ENCODE measurements at regions not wholly inside any gene's neighbourhood (a gene's known extent, or its start where the extent isn't known, plus 50 kb on each side); places are given as distances from the start of the nearest gene placed in this dataset.

DNA sequence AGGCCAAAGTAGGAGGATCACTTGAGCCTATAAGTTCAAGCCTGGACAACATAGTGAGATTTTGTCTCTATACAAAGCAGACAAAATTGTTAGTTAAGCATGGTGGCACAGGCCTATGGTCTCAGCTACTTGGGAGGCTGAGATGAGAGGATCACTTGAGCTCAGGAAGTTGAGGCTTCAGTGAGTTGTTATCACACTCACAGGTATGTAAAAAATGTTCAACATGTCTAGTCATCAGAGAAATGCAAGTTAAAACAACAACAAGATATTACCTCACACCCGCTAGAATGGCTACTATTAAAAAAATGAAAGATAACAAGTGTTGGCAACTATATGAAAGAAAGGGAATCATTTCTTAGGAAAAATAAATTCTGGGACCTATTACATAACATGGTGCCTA lies 341.5 kb upstream of the ST8SIA4 start:
- Histone ChIP-seq H3K4me2 (ENCODE audit: insufficient read depth in 1 of 2, low read depth in 2 of 2, low read length in 2 of 2) (no peak overlapping the region), H3K18ac (ENCODE audit: extremely low read depth, low read length) (no peak overlapping the region), H3K56ac (replicated peaks; ENCODE audit: insufficient read length, low read depth, low read length) (no peak overlapping the region), H3K36me3 (ENCODE audit: control insufficient read depth in 2 of 4, insufficient read depth in 4 of 4, low read length in 3 of 4) (no peaks in the 10 kb centered on the region), H3K79me2 (ENCODE audit: control insufficient read depth in 1 of 2, insufficient read depth in 2 of 2, low read length in 2 of 2) (no peaks in the 10 kb centered on the region), H4K8ac (ENCODE audit: extremely low read depth, insufficient read depth, low read length) (no peak overlapping the region), H3K27me3 (replicated peaks in 1 of 4; ENCODE audit: control insufficient read depth in 3 of 4, extremely low read depth in 1 of 4, insufficient read depth in 3 of 4, low read length in 3 of 4) (no peaks in the 10 kb centered on the region), H3K4ac (replicated peaks; ENCODE audit: insufficient read length, low read depth, low read length) (no peak overlapping the region), H3K23ac (ENCODE audit: insufficient read length) (no peak overlapping the region), H2BK5ac (ENCODE audit: low read depth, low read length) (no peak overlapping the region), H3K9ac (replicated peaks in 1 of 4; ENCODE audit: extremely low read depth in 1 of 4, low read depth in 3 of 4, low read length in 3 of 4) (no peak overlapping the region), H3K4me1 (replicated peaks in 1 of 4; ENCODE audit: control insufficient read depth in 3 of 4, insufficient read depth in 4 of 4, low read length in 3 of 4) (no peaks in the 10 kb centered on the region), H4K5ac (ENCODE audit: insufficient read length, low read depth, low read length) (no peak overlapping the region), H3K14ac (ENCODE audit: insufficient read length) (no peak overlapping the region), H3K23me2 (ENCODE audit: low read depth, low read length) (no peaks in the 10 kb centered on the region), H3K27ac (ENCODE audit: low read depth, low read length) (no peak overlapping the region), H2BK120ac (replicated peaks; ENCODE audit: low read depth, low read length) (no peak overlapping the region), H2BK12ac (ENCODE audit: low read depth, low read length) (no peak overlapping the region), H4K91ac (replicated peaks; ENCODE audit: insufficient read length, low read length) (no peak overlapping the region), H3K9me3 (ENCODE audit: insufficient read depth in 2 of 2, low read depth in 1 of 2, low read length in 1 of 2) (no peaks in the 10 kb centered on the region), H2BK15ac (ENCODE audit: low read length) (no peak overlapping the region), H2AFZ (ENCODE audit: low read length) (no peak overlapping the region), H2BK20ac (ENCODE audit: low read length) (no peak overlapping the region), H3K4me3 (ENCODE audit: extremely low read depth in 1 of 4, insufficient read depth in 2 of 4, low read depth in 3 of 4, low read length in 4 of 4) (no peak overlapping the region), H3K79me1 (ENCODE audit: low read depth, low read length) (no peaks in the 10 kb centered on the region), H4K20me1 (replicated peaks in 1 of 2; ENCODE audit: control insufficient read depth in 1 of 2, insufficient read depth in 2 of 2, low read length in 2 of 2) (no peaks in the 10 kb centered on the region), H2AK5ac (ENCODE audit: low read depth, low read length) (no peak overlapping the region)
- WGBS, 2 experiments (ENCODE audit: extremely low coverage in 1 of 2, insufficient coverage in 1 of 2, insufficient read length in 1 of 2, insufficient replicate concordance in 2 of 2, low coverage in 1 of 2, low lambda C conversion rate in 2 of 2, missing lambda C conversion rate in 1 of 2), result 100% methylated on average over 1 of the region's 1 CpG; no CpG with 5 or more reads in 1 of the 2 experiments
- DNase-seq (ENCODE audit: low read depth in 1 of 2, low spot score in 2 of 2) (no peak), FAIRE-seq (no peak)
- CTCF ChIA-PET (ENCODE audit: partially characterized antibody), result no interaction called here
- POLR2A ChIA-PET (ENCODE audit: partially characterized antibody), result interaction anchor here (1.0 kb wide), 1 partner anchor 342 kb away, joined by 3 read pairs; no protein-coding TSS in a partner anchor
- TF ChIP-seq SAP30 (IDR thresholded peaks at IDR 0.05; ENCODE audit: insufficient read depth, insufficient replicate concordance, low read length) (no peak), HDAC2 (IDR thresholded peaks at IDR 0.05; ENCODE audit: borderline replicate concordance in 1 of 2, low read depth in 2 of 2, low read length in 2 of 2) (no peak), CBX8 (IDR thresholded peaks at IDR 0.05; ENCODE audit: borderline replicate concordance, low read depth, low read length) (no peak), TAF1 (IDR thresholded peaks at IDR 0.05; ENCODE audit: low read depth, low read length) (no peak), GTF2F1 (IDR thresholded peaks at IDR 0.05; ENCODE audit: borderline replicate concordance, low read depth, low read length) (no peak), BRCA1 (IDR thresholded peaks at IDR 0.05; ENCODE audit: low read depth, low read length) (no peak), MAFK (IDR thresholded peaks at IDR 0.05; ENCODE audit: low read depth, low read length) (no peak), POLR2AphosphoS5 (IDR thresholded peaks at IDR 0.05; ENCODE audit: low read depth, low read length) (no peak)

Measured in H1 (cell line).